C4-2B (cell line): ENCODE measurements at regions not wholly inside any gene's neighbourhood (a gene's known extent, or its start where the extent isn't known, plus 50 kb on each side); places are given as distances from the start of the nearest gene placed in this dataset.

Source experiments
- H3K27ac ChIP-seq: fragments of 450-650 bp; 2 replicates; pipeline ENCODE4 v1.5.1; 2017
- CTCF ChIP-seq: fragments of 450-650 bp; conservative IDR thresholded peaks from 2 replicates; pipeline ENCODE4 v1.5.1; 2017; ENCODE audit warnings: mild to moderate bottlenecking
- ZFX ChIP-seq: fragments of 450-650 bp; IDR thresholded peaks from 2 replicates; pipeline ENCODE4 v1.6.1; 2017

GRCh38 chr5:117204926-117205869 is 630.6 kb upstream of the SEMA6A start:
- TF ChIP-seq ZFX (no peak), CTCF (no peak)
- H3K27ac ChIP-seq = no peak overlapping the region

GRCh38 chr5:117204404-117204803 is 629.8 kb upstream of the SEMA6A start:
- no peak for TF ChIP-seq ZFX
- TF ChIP-seq CTCF = no peak
- H3K27ac ChIP-seq = no peak overlapping the region

- TF ChIP-seq ZFX (no peak), CTCF (no peak)
- no peak overlapping the region for H3K27ac ChIP-seq
Observed at GRCh38 chr5:117203584-117203983, 629.0 kb upstream of the SEMA6A start.

- H3K27ac ChIP-seq = no peak overlapping the region
Observed at GRCh38 chr5:117201001-117201400, 626.4 kb upstream of the SEMA6A start.

GRCh38 chr5:117195076-117195475 is 620.5 kb upstream of the SEMA6A start:
- no peak for TF ChIP-seq ZFX
- TF ChIP-seq CTCF = no peak
- no peak overlapping the region for H3K27ac ChIP-seq

More at GRCh38 chr5:117201001-117201400, 626.4 kb upstream of the SEMA6A start:
- TF ChIP-seq ZFX (no peak), CTCF (no peak)

- H3K27ac ChIP-seq = no peak overlapping the region
- TF ChIP-seq ZFX (no peak), CTCF (no peak)
Observed at GRCh38 chr5:117191251-117191650, 616.6 kb upstream of the SEMA6A start.

- H3K27ac ChIP-seq = no peak overlapping the region
- TF ChIP-seq ZFX (no peak), CTCF (no peak)
Observed at GRCh38 chr5:117189784-117190183, 615.2 kb upstream of the SEMA6A start.
